K562 (cell line): ENCODE measurements at regions not wholly inside any gene's neighbourhood (a gene's known extent, or its start where the extent isn't known, plus 50 kb on each side); places are given as distances from the start of the nearest gene placed in this dataset.

Experiments
- ATAC-seq: fragments of 200-7000 bp; cut with Tn5 transposase; 3 replicates; pipeline ENCODE4 v1.9.1; 2020; ENCODE audit warnings: moderate library complexity
- BruUV-seq: library from RNA; stranded (reverse); fragments of 400-500 nt; replicated peaks from 2 replicates; lab custom pipeline; 2021; lab: Mats Ljungman, UMichigan
- CTCF ChIA-PET: fragments of 300-600 bp; formaldehyde crosslinking; extraction: SDS; loops from one replicate; lab custom pipeline; 2021; ENCODE audit warnings: low intra/inter-chr PET ratio; lab: Yijun Ruan, JAX
- POLR2A ChIA-PET: fragments of 300-600, 350-650 bp; sonication (Branson Sonifier 250); formaldehyde crosslinking; extraction: SDS; loops from one replicate; lab custom pipeline; 2021; ENCODE audit warnings: antibody characterized with exemption, inconsistent platforms; lab: Yijun Ruan, JAX
- DNase-seq, 4 experiments: peaks; one replicate each; pipeline versions ENCODE4 v3.0.0 to v3.0.0-alpha.2; 2011 to 2018; ENCODE audit warnings: low spot score in 3 of 4, mixed read lengths in 3 of 4; ENCODE audit errors: extremely low read depth in 1 of 4
- FAIRE-seq: peaks from 2 replicates; lab custom pipeline; 2011; peaks lifted over from hg19 to GRCh38; lab: Jason Lieb, UNC
- H2AFZ ChIP-seq: 2 replicates; pipeline ENCODE4 v1.6.0; 2011; ENCODE audit warnings: low read depth, low read length, control low read depth, inconsistent platforms
- H3K27ac ChIP-seq: fragments of 200-600 bp; 3 replicates; pipeline ENCODE4 v1.8.0; 2011; ENCODE audit warnings: low read depth, mild to moderate bottlenecking, control low read depth, inconsistent platforms, low read length, moderate library complexity, mixed read lengths; ENCODE audit errors: extremely low read depth
- H3K27me3 ChIP-seq, 2 experiments: fragments of 300-600 bp in 1 of 2; 2 replicates in 1 of 2; 3 replicates in 1 of 2; pipeline versions ENCODE4 v1.6.0 to v1.8.0; 2011; ENCODE audit warnings: inconsistent platforms in 2 of 2, low read length in 2 of 2, mild to moderate bottlenecking in 1 of 2, mixed read lengths in 1 of 2, moderate library complexity in 1 of 2; ENCODE audit not compliant: control insufficient read depth in 2 of 2, insufficient read depth in 2 of 2
- H3K36me3 ChIP-seq: fragments of 300-600 bp; 3 replicates; pipeline ENCODE4 v1.8.0; 2011; ENCODE audit warnings: mild to moderate bottlenecking, low read length, inconsistent platforms; ENCODE audit not compliant: control insufficient read depth, insufficient read depth
- H3K4me1 ChIP-seq, 2 experiments: fragments of 200-600 bp in 1 of 2; replicated peaks in 1 of 2; 2 replicates in 1 of 2; 3 replicates in 1 of 2; pipeline versions ENCODE4 v1.5.1 to v1.8.0; 2011; ENCODE audit warnings: inconsistent platforms in 2 of 2, low read length in 2 of 2, mild to moderate bottlenecking in 1 of 2, mixed read lengths in 1 of 2, moderate library complexity in 1 of 2; ENCODE audit not compliant: control insufficient read depth in 2 of 2, insufficient read depth in 2 of 2
- H3K4me2 ChIP-seq: 2 replicates; pipeline ENCODE4 v1.6.1; 2011; ENCODE audit warnings: low read length, control low read depth, inconsistent platforms, mixed read lengths; ENCODE audit not compliant: insufficient read depth
- H3K4me3 ChIP-seq: fragments of 200-600 bp; sonication (generic), shearing (Covaris generic); 2 replicates; pipeline ENCODE4 v1.5.1; 2016; ENCODE audit warnings: control low read depth, inconsistent platforms
- H3K79me2 ChIP-seq: fragments of 200-600 bp; 3 replicates; pipeline ENCODE4 v1.8.0; 2011; ENCODE audit warnings: low read length, inconsistent platforms; ENCODE audit not compliant: control insufficient read depth, insufficient read depth
- H3K9ac ChIP-seq, 2 experiments: 2 replicates each; pipeline versions ENCODE4 v1.6.0 to v1.6.1; 2011; ENCODE audit warnings: low read depth in 2 of 2, low read length in 2 of 2, control low read depth in 1 of 2, inconsistent platforms in 1 of 2, mild to moderate bottlenecking in 1 of 2, mixed read lengths in 1 of 2; ENCODE audit not compliant: insufficient read depth in 1 of 2
- H3K9me1 ChIP-seq: one replicate; pipeline ENCODE4 v1.6.0; 2011; ENCODE audit warnings: inconsistent platforms, mild to moderate bottlenecking, low read length, moderate library complexity; ENCODE audit not compliant: control insufficient read depth, insufficient read depth
- H3K9me3 ChIP-seq: replicated peaks from 2 replicates; pipeline ENCODE4 v1.5.1; 2011; ENCODE audit warnings: low read depth, low read length, inconsistent platforms; ENCODE audit not compliant: control insufficient read depth, insufficient read depth
- H4K20me1 ChIP-seq: replicated peaks from 2 replicates; pipeline ENCODE4 v1.6.1; 2011; ENCODE audit warnings: low read length, inconsistent platforms, mixed read lengths; ENCODE audit not compliant: control insufficient read depth, insufficient read depth
- ARID1B ChIP-seq: fragments of 450-650 bp; IDR thresholded peaks from 2 replicates; pipeline ENCODE4 v1.6.1; 2016; ENCODE audit warnings: antibody characterized with exemption, mild to moderate bottlenecking, inconsistent platforms
- CHCHD3 ChIP-seq: fragments of 250-450 bp; sonication (Bioruptor Pico); IDR thresholded peaks from 2 replicates; pipeline ENCODE4 v2.1.2; 2022; ENCODE audit warnings: mild to moderate bottlenecking
- GATA2 ChIP-seq: sonication (generic); formaldehyde crosslinking; IDR thresholded peaks from 2 replicates; pipeline ENCODE4 v1.4.0; 2020; ENCODE audit warnings: mild to moderate bottlenecking, missing genetic modification reagents
- MECOM ChIP-seq: fragments of 250-450 bp; sonication (Bioruptor Pico); IDR thresholded peaks from 2 replicates; pipeline ENCODE4 v1.8.0; 2022; ENCODE audit warnings: inconsistent platforms
- WGBS: fragments of 100-300 bp; shearing (Covaris generic); methylation state at CpG from one replicate; pipeline ENCODE4 v1.1.6; 2016; ENCODE audit warnings: low coverage, mixed read lengths; ENCODE audit not compliant: insufficient coverage; ENCODE audit errors: missing lambda C conversion rate; 5-methylcytosine and 5-hydroxymethylcytosine counted together
- in situ Hi-C: fragments of 300-500 bp; cut with MboI; formaldehyde crosslinking; loops from 4 replicates; pipeline ENCODE4 v1.15.0; 2018; ENCODE audit warnings: inconsistent platforms, mixed read lengths
- intact Hi-C: fragments of 100-400 bp; cut with micrococcal nuclease; formaldehyde crosslinking; loops from 2 replicates; pipeline ENCODE4 v1.14.2; 2022
- TF ChIP-seq, protein P1 (sequence below): sonication (generic); formaldehyde crosslinking; IDR thresholded peaks from 2 replicates; pipeline ENCODE4 v1.8.1; 2023; ENCODE audit warnings: mild to moderate bottlenecking, missing genetic modification reagents
- TF ChIP-seq, protein P2 (sequence below): conservative IDR thresholded peaks from 2 replicates; pipeline ENCODE4 v1.6.1; 2011; ENCODE audit warnings: low read depth, mild to moderate bottlenecking, low read length; ENCODE audit not compliant: control insufficient read depth
- TF ChIP-seq, protein P3 (sequence below): sonication (generic); formaldehyde crosslinking; IDR thresholded peaks from 2 replicates; pipeline ENCODE4 v1.8.1; 2023; ENCODE audit warnings: mild to moderate bottlenecking, missing genetic modification reagents

DNA sequence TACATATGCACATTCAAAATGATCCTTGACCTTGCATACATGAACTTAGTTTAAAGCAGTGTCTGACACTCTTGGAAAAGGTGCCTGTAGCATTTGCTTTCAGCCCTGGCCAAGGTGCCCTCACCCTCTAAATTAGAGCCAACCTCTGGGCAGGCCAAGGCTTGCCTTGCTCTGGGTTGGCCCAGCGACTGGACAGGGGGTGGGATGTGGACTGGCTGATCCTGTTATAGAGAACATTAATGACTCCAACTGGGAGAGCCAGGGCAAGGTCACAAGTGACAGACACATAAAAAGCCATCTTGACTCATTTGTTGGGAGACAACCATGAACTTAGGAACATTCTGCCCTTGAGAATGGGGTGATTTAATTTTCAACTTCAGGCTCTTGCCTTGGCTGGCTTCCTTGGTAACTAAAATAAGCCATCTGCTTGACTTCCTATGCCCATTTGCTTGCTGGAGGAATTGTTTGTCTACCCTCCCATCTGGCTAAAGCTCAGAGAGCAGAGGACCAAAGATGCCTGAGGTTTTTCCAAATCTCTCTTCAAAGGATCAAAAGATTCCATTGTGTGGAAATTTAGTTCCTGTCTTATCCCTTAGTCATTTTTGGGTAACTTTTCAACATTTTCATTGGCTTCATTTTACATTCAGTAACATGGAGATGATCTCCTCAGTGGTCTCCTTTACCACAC lies 403.7 kb downstream of the SOX2 start:
- ChIA-PET POLR2A (no interaction called here), CTCF (no interaction called here)
- no TSS peak for BruUV-seq
- Histone ChIP-seq H3K9ac (no peak overlapping the region), H3K4me2 (no peak overlapping the region), H2AFZ (no peak overlapping the region), H3K9me3 (no peaks in the 10 kb centered on the region), H3K79me2 (no peaks in the 10 kb centered on the region), H4K20me1 (no peaks in the 10 kb centered on the region), H3K4me1 (no peaks in the 10 kb centered on the region), H3K27me3 (no peaks in the 10 kb centered on the region), H3K27ac (no peak overlapping the region), H3K36me3 (no peaks in the 10 kb centered on the region), H3K4me3 (no peak overlapping the region), H3K9me1 (no peaks in the 10 kb centered on the region)
- in situ Hi-C loops (no loop called here), intact Hi-C loops (no loop called here)
- DNase-seq (no peak), ATAC-seq (no peak), FAIRE-seq (no peak)
- WGBS: 0% methylated on average over 1 of the region's 1 CpG
- TF ChIP-seq CHCHD3: no peak
- TF ChIP-seq MECOM (CRISPR knock-in tag): no peak
- TF ChIP-seq GATA2: no peak
- TF ChIP-seq, protein P1, sequence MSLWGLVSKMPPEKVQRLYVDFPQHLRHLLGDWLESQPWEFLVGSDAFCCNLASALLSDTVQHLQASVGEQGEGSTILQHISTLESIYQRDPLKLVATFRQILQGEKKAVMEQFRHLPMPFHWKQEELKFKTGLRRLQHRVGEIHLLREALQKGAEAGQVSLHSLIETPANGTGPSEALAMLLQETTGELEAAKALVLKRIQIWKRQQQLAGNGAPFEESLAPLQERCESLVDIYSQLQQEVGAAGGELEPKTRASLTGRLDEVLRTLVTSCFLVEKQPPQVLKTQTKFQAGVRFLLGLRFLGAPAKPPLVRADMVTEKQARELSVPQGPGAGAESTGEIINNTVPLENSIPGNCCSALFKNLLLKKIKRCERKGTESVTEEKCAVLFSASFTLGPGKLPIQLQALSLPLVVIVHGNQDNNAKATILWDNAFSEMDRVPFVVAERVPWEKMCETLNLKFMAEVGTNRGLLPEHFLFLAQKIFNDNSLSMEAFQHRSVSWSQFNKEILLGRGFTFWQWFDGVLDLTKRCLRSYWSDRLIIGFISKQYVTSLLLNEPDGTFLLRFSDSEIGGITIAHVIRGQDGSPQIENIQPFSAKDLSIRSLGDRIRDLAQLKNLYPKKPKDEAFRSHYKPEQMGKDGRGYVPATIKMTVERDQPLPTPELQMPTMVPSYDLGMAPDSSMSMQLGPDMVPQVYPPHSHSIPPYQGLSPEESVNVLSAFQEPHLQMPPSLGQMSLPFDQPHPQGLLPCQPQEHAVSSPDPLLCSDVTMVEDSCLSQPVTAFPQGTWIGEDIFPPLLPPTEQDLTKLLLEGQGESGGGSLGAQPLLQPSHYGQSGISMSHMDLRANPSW (CRISPR knock-in tag): no peak
- TF ChIP-seq, protein P2, sequence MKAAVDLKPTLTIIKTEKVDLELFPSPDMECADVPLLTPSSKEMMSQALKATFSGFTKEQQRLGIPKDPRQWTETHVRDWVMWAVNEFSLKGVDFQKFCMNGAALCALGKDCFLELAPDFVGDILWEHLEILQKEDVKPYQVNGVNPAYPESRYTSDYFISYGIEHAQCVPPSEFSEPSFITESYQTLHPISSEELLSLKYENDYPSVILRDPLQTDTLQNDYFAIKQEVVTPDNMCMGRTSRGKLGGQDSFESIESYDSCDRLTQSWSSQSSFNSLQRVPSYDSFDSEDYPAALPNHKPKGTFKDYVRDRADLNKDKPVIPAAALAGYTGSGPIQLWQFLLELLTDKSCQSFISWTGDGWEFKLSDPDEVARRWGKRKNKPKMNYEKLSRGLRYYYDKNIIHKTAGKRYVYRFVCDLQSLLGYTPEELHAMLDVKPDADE: no peak
- TF ChIP-seq ARID1B: no peak
- TF ChIP-seq, protein P3, sequence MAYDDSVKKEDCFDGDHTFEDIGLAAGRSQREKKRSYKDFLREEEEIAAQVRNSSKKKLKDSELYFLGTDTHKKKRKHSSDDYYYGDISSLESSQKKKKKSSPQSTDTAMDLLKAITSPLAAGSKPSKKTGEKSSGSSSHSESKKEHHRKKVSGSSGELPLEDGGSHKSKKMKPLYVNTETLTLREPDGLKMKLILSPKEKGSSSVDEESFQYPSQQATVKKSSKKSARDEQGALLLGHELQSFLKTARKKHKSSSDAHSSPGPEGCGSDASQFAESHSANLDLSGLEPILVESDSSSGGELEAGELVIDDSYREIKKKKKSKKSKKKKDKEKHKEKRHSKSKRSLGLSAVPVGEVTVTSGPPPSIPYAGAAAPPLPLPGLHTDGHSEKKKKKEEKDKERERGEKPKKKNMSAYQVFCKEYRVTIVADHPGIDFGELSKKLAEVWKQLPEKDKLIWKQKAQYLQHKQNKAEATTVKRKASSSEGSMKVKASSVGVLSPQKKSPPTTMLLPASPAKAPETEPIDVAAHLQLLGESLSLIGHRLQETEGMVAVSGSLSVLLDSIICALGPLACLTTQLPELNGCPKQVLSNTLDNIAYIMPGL (CRISPR knock-in tag): no peak
